ENCODE measurements at regions not wholly inside any gene's neighbourhood (a gene's known extent, or its start where the extent isn't known, plus 50 kb on each side); places are given as distances from the start of the nearest gene placed in this dataset.
"Not testable (repeated sequence)": the region's sequence is repeated elsewhere in the genome, so short reads cannot be mapped to it uniquely, and the experiment has no call there.

GRCh38 chr9:26116085-26116484 is 437.8 kb upstream of the TUSC1 start:
- not testable (repeated sequence) for TF ChIP-seq CTCF (IDR thresholded peaks at IDR 0.05; ENCODE audit: low read depth, low read length); POLR2A (IDR thresholded peaks at IDR 0.05; ENCODE audit: extremely low read depth, insufficient read length); MYC (IDR thresholded peaks at IDR 0.05; ENCODE audit: low read depth, low read length); MAX (IDR thresholded peaks at IDR 0.05; ENCODE audit: low read depth, low read length)
